ENCODE measurements at regions not wholly inside any gene's neighbourhood (a gene's known extent, or its start where the extent isn't known, plus 50 kb on each side); places are given as distances from the start of the nearest gene placed in this dataset.

GRCh38 chr9:108762348-108763055, 93.3 kb downstream of the ACTL7B start:
- Histone ChIP-seq H3K79me2 (replicated peaks; ENCODE audit: insufficient read depth) (no peaks in the 10 kb centered on the region), H3K36me3 (ENCODE audit: insufficient read depth) (no peaks in the 10 kb centered on the region), H3K27ac (ENCODE audit: low read depth) (no peak overlapping the region), H3K4me1 (ENCODE audit: insufficient read depth) (no peaks in the 10 kb centered on the region), H4K20me1 (replicated peaks; ENCODE audit: insufficient read depth) (no peaks in the 10 kb centered on the region), H2AFZ (peak overlapping the region; percentile 78), H3K27me3 (ENCODE audit: insufficient read depth) (no peaks in the 10 kb centered on the region), H3F3A (replicated peaks; ENCODE audit: low read depth) (no peaks in the 10 kb centered on the region), H3K9me2 (ENCODE audit: insufficient read depth) (peaks cover 11% of the 10 kb centered on the region; the same call in 1 of the 2 replicates), H3K4me2 (no peak overlapping the region), H3K4me3 (no peak overlapping the region)
- no peaks in the 10 kb centered on the region; the same call in 2 of the 3 replicates for H3K36me3 Mint-ChIP-seq (ENCODE audit: low read depth)
- H3K27ac Mint-ChIP-seq: no peak overlapping the region
- ATAC-seq: peak; percentile 26
- no peak for TF ChIP-seq REST (IDR thresholded peaks at IDR 0.05; ENCODE audit: unreplicated experiment)
- no peak for TF ChIP-seq EZH2 (IDR thresholded peaks at IDR 0.05; ENCODE audit: low read depth, unreplicated experiment)
- TF ChIP-seq ZNF331 (CRISPR knock-in tag; IDR thresholded peaks at IDR 0.05; ENCODE audit: low read depth): no peak
- no peak for TF ChIP-seq CREB1 (CRISPR knock-in tag; IDR thresholded peaks at IDR 0.05; ENCODE audit: low read depth)
- TF ChIP-seq ZNF462 (CRISPR knock-in tag; IDR thresholded peaks at IDR 0.05): no peak
- no peak for TF ChIP-seq ZNF114 (CRISPR knock-in tag; IDR thresholded peaks at IDR 0.05)
- TF ChIP-seq JUNB (IDR thresholded peaks at IDR 0.05; ENCODE audit: unreplicated experiment): no peak
- H3K4me3 Mint-ChIP-seq: no peak overlapping the region
- no peak for DNase-seq (ENCODE audit: low spot score)
- H3K27me3 Mint-ChIP-seq (ENCODE audit: insufficient read depth, low read depth, poor library complexity): no peaks in the 10 kb centered on the region
- peaks cover 3% of the 10 kb centered on the region; the same call in 1 of the 3 replicates for H3K9me3 Mint-ChIP-seq
- H3K4me1 Mint-ChIP-seq: peaks cover 4% of the 10 kb centered on the region

Data from GM23338 (cell line).